Activated CD4-positive, alpha-beta T cell treated with anti-CD3 and anti-CD28 coated beads, Interleukin-10, Interleukin-2, amounts not matched to agents 100 ng/mL and 50 ng/mL, durations not matched to agents 16 hours and 8 hours (primary cell): ENCODE measurements at regions not wholly inside any gene's neighbourhood (a gene's known extent, or its start where the extent isn't known, plus 50 kb on each side); places are given as distances from the start of the nearest gene placed in this dataset.
A peak's percentile ranks its signal among the peaks of the same experiment; 100 is the strongest.
"Not testable (repeated sequence)": the region's sequence is repeated elsewhere in the genome, so short reads cannot be mapped to it uniquely, and the experiment has no call there.

Source experiments
- DNase-seq: peaks from one replicate; pipeline ENCODE4 v3.0.0-alpha.2; 2020

- peak; percentile 55 for DNase-seq
Observed at GRCh38 chr20:12925210-12925755, 83.5 kb upstream of the SPTLC3 start.

- DNase-seq = no peak
Observed at GRCh38 chr20:12925863-12926793, 82.6 kb upstream of the SPTLC3 start.

- DNase-seq = no peak
Observed at GRCh38 chr20:12927489-12927888, 81.3 kb upstream of the SPTLC3 start.

- no peak for DNase-seq
Observed at GRCh38 chr20:12928358-12928754, 80.4 kb upstream of the SPTLC3 start.

GRCh38 chr20:12928755-12929401 lies 79.9 kb upstream of the SPTLC3 start:
- no peak for DNase-seq

GRCh38 chr20:12936020-12936419 lies 72.8 kb upstream of the SPTLC3 start:
- DNase-seq = no peak

GRCh38 chr20:12936524-12936923 lies 72.2 kb upstream of the SPTLC3 start:
- no peak for DNase-seq

GRCh38 chr20:12941025-12941424 lies 67.7 kb upstream of the SPTLC3 start:
- no peak for DNase-seq

- DNase-seq = no peak
Observed at GRCh38 chr20:12942123-12942522, 66.6 kb upstream of the SPTLC3 start.

GRCh38 chr20:12946789-12947188 lies 62.0 kb upstream of the SPTLC3 start:
- no peak for DNase-seq

- no peak for DNase-seq
Observed at GRCh38 chr20:12947691-12948090, 61.1 kb upstream of the SPTLC3 start.

GRCh38 chr20:12949429-12949980 lies 59.3 kb upstream of the SPTLC3 start:
- DNase-seq = no peak

GRCh38 chr20:12954254-12954653 lies 54.5 kb upstream of the SPTLC3 start:
- DNase-seq = not testable (repeated sequence)

- DNase-seq = no peak
Observed at GRCh38 chr20:12955611-12956010, 53.2 kb upstream of the SPTLC3 start.

GRCh38 chr20:12956303-12956702 lies 52.5 kb upstream of the SPTLC3 start:
- DNase-seq = no peak

- no peak for DNase-seq
Observed at GRCh38 chr20:12957968-12958367, 50.8 kb upstream of the SPTLC3 start.
